Stimulated activated naive CD8-positive, alpha-beta T cell treated with anti-CD3 and anti-CD28 coated beads, Interleukin-15, amount 100 ng/mL, for 72 hours (primary cell): ENCODE measurements at regions not wholly inside any gene's neighbourhood (a gene's known extent, or its start where the extent isn't known, plus 50 kb on each side); places are given as distances from the start of the nearest gene placed in this dataset.

Experiments used
- ATAC-seq: fragments of 150-1000 bp; cut with Tn5 transposase; 2 replicates; pipeline ENCODE4 v1.10.0; 2021; ENCODE audit warnings: mild to moderate bottlenecking, moderate library complexity
- DNase-seq, 2 donors: peaks; one replicate each; pipeline ENCODE4 v3.0.0; 2021 to 2022
- H3K27ac Mint-ChIP-seq, 2 donors: one replicate each; pipeline ENCODE4 v1.8.0; 2022; ENCODE audit warnings: mild to moderate bottlenecking in 2 of 2, mixed read lengths in 2 of 2, moderate library complexity in 2 of 2
- H3K27me3 Mint-ChIP-seq: one replicate; pipeline ENCODE4 v1.8.0; 2022; ENCODE audit warnings: mixed read lengths
- H3K4me1 Mint-ChIP-seq: one replicate; pipeline ENCODE4 v1.8.0; 2022; ENCODE audit warnings: mild to moderate bottlenecking, mixed read lengths
- H3K4me3 Mint-ChIP-seq, 2 donors: one replicate each; pipeline ENCODE4 v1.8.0; 2022; ENCODE audit warnings: mild to moderate bottlenecking in 2 of 2, mixed read lengths in 2 of 2, moderate library complexity in 1 of 2
- H3K9me3 Mint-ChIP-seq, 2 donors: one replicate each; pipeline ENCODE4 v1.8.0; 2022; ENCODE audit warnings: mixed read lengths in 2 of 2

DNA sequence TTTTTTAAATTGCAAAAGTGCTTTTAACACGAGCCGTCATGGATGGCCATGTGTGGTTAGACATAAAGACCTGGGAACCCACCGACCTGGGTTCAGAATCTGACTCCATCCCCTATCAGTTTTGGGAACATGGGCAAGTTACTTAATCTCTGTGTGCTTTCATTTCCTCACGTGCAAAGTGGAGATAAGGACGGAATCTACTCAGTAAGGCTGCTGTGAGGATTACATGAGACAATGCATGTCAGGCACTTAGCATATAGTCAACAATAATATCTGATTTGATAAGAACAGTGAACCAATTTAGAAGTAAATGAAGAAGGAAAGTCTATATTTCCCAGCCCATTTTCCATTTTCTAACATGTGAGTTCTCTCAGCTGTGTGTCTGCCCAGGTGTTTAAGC, 235.4 kb downstream of the SUDS3 start:
- Mint-ChIP-seq H3K4me1 (no peaks in the 10 kb centered on the region), H3K27me3 (peaks cover 7% of the 10 kb centered on the region), H3K4me3 (no peak overlapping the region), H3K9me3 (peaks cover 7 to 17% of the 10 kb centered on the region in 2 donors), H3K27ac (no peak overlapping the region)
- no peak for ATAC-seq
- no peak for DNase-seq

DNA sequence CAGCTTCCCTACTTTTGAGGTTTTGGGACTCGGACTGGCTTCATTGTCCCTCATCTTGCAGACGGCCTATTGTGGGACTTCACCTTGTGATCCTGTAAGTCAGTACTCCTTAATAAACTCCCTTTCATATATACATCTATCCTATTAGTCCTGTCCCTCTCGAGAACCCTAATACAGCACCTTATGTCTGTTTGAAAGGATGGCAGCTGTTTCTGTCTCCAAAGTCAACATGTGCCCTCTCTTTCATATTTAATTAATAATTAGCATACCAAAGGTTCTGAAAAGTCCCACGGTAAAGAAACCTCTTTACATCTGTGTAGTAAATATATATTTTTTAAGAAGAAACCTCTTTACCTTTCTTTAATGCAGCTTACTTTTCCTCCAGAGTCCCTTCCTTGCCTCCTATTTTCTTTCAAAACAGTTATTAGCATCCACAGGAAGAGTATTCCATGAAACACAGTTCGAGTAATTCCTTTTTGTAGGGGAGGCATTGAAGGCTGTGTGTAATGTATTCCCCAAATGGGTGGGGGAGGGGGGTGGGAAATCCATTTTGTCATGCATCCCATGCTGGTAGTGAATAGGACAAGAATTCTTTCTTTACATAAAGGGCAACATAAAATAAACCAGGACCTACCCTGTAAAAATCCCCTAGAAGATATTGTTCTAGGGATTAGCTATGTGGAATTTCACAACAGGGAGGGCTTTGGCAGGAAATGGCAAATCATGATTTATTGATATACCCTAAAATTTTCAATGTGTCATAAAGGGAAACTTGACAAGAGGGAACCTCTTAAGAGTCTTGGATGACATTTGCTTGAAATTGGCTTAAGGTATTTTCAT, 241.5 kb downstream of the SUDS3 start:
- H3K27me3 Mint-ChIP-seq = no peaks in the 10 kb centered on the region
- H3K9me3 Mint-ChIP-seq = peaks cover 5 to 10% of the 10 kb centered on the region in 2 donors
- no peaks in the 10 kb centered on the region for H3K4me1 Mint-ChIP-seq
- ATAC-seq = no peak
- no peak overlapping the region for H3K27ac Mint-ChIP-seq
- H3K4me3 Mint-ChIP-seq = no peak overlapping the region
- DNase-seq = no peak

DNA sequence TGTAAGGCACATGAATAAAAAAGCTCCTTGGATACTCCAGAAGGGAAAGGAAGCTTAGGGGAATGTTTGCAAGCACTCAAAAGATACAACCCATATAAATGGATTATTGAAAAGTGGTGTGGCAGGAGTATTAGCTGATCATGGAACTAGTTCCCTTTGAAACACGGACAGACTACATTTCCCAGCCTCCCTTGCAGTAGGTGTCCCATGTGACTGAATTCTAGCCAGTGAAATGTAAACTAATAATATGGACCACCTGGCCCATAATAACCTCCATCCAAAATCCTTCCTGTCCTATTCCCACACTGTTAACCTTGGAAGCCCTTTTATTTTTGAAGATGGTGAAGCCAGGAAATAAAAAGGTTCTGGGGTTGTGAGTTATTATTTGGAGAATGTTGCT, 242.3 kb downstream of the SUDS3 start:
- no peak overlapping the region for H3K4me3 Mint-ChIP-seq
- ATAC-seq (no peak), DNase-seq (no peak)
- H3K9me3 Mint-ChIP-seq = peaks cover 0 to 5% of the 10 kb centered on the region in 2 donors
- H3K4me1 Mint-ChIP-seq = no peaks in the 10 kb centered on the region
- no peak overlapping the region for H3K27ac Mint-ChIP-seq
- no peaks in the 10 kb centered on the region for H3K27me3 Mint-ChIP-seq

DNA sequence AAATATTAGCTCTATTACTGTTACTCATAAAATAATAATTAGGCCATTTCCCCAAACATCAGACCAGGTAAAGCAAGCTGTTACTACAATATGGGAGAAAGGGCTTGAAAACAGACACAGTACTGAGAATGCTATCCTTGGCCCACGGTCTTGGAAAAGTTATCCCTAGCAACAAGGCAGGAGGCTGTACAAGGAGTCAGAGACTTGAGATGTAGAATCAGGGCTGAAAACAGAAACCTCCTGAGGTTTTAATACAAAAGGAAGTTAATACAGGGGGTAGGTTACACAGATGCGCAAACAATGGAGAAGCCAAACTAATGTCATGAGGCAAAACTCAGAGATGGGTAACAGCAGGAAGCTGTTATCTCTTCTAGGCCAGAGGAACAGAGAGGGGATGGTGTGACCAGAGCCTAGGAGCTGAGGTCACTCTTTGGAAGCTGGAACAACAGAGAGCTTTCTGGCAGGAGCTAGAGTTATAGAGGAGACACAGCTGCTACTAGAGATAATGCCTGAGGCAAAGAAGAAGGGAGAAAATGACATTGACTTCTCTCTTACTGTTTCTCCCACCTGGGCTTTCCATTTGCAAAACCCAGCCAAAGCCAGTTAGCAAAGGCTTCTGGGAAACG, 248.8 kb downstream of the SUDS3 start:
- Mint-ChIP-seq H3K9me3 (peaks cover 5 to 21% of the 10 kb centered on the region in 2 donors), H3K27me3 (no peaks in the 10 kb centered on the region), H3K4me3 (no peak overlapping the region), H3K4me1 (no peaks in the 10 kb centered on the region), H3K27ac (no peak overlapping the region)
- DNase-seq (no peak), ATAC-seq (no peak)

DNA sequence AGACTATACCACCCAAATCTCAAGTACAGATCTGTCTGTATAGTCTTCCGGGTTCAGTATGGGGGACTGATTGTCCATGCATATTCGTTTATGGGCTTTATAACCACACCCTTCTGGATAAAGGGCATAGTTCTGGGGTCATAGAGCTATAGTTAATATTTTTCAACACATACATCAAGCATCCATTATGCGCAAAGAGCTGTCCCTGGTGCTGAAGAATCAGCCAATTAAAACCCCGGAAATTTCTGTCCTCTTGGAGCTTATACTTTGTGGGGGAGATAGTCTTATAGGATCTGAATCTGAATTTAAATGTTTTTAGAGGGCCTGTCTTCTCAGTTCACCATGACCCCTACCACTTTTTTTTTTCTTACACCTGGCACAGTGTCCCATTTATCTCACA, 256.7 kb downstream of the SUDS3 start:
- DNase-seq (no peak), ATAC-seq (no peak)
- Mint-ChIP-seq H3K27me3 (no peaks in the 10 kb centered on the region), H3K4me1 (no peaks in the 10 kb centered on the region), H3K9me3 (peaks cover 4 to 7% of the 10 kb centered on the region in 2 donors), H3K4me3 (no peak overlapping the region), H3K27ac (no peak overlapping the region)

DNA sequence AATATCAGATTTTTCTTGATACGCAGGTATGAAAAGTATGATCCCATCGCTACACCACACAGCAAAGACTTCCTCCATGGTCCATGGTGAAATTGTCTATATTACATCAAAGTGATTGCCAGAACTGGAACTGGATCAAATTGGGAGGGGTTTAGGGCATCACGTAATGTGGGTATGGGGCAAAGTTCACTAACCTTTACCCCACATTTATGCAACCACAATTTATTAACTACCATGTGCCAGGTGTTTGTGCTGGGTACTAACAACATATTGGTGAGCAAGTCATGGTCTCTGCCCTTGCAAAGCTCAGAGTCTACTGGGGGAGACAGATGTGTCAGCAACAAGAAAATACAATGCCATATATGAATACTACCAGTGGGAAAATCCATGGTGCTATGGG, 258.9 kb downstream of the SUDS3 start:
- DNase-seq (no peak), ATAC-seq (no peak)
- Mint-ChIP-seq H3K27ac (no peak overlapping the region), H3K9me3 (peaks cover 0 to 4% of the 10 kb centered on the region in 2 donors), H3K4me3 (no peak overlapping the region), H3K27me3 (no peaks in the 10 kb centered on the region), H3K4me1 (no peaks in the 10 kb centered on the region)

DNA sequence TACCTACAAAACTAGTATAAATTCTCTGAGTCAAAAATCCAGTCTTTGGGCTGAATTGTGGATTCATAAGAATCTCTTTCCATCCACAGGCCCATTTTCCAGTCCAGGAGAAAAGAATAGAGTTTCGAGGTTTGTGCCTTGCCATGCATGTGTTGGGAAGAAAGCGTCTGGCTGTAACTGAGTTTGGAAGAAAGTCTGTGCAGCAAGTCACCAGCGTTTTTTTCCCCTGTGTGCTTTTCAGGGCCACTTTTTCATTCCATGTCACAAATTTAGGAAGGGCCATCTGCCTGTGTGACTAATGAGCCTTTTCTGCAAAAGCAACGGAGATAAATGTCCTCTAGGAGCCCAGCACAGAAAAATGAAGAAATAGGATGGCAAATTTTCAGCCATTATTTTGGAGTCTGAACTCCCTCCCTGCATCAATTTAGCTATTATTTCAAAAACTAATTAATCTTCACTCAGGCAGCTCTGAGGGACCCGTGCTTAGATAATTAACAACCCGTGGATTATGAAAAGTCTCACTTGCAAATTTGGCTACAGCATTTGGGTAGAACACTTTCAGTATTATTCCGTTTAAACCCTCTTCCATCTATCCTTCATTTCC, 261.5 kb downstream of the SUDS3 start:
- H3K27me3 Mint-ChIP-seq = no peaks in the 10 kb centered on the region
- no peak overlapping the region for H3K27ac Mint-ChIP-seq
- H3K4me3 Mint-ChIP-seq = no peak overlapping the region
- DNase-seq = no peak
- no peaks in the 10 kb centered on the region for H3K4me1 Mint-ChIP-seq
- no peak for ATAC-seq
- H3K9me3 Mint-ChIP-seq = peaks cover 4 to 6% of the 10 kb centered on the region in 2 donors

DNA sequence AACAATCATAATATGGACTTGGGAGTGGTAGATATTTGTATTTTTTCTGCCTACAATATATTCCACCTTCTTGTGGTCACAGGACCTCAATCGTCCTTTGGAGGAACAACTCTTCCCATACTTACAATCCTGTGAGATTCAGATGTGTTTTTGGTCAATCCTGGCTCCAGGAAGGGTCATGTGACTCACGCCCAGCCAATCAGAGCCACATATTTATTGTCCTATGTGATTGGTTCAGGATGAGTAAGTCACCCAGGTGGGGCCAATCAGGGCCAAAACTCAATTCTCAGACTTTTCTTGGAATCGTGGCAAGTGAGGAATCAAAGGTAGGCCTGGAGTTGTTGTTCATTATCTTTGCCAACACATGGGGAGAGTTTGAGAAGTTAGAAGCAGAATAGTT, 264.9 kb downstream of the SUDS3 start:
- H3K9me3 Mint-ChIP-seq = peaks cover 8 to 17% of the 10 kb centered on the region in 2 donors

DNA sequence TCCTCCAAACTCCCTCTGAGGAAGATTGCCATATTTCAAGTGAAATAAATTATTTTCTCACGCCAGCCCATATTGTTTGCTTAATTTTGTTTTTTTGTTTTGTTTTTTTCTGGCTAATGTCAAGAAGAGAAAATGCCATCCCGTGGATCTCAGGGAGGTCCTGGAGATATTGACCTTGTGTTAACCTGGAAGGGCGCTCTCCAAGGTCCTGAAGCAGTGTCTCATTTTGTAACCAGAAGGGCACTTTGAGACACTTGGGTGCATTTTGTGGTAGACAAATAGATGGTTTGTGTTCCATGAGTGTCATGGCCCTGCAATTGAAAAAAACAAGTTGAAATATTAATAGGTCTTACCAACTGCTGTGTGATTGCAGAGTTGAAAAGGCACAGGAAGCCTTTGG, 268.9 kb downstream of the SUDS3 start:
- Mint-ChIP-seq H3K27ac (no peak overlapping the region), H3K4me3 (no peak overlapping the region), H3K27me3 (no peaks in the 10 kb centered on the region), H3K9me3 (peaks cover 8 to 31% of the 10 kb centered on the region in 2 donors), H3K4me1 (no peaks in the 10 kb centered on the region)
- ATAC-seq (no peak), DNase-seq (no peak)

More for the DNA sequence above, 264.9 kb downstream of the SUDS3 start:
- ATAC-seq (no peak), DNase-seq (no peak)
- H3K27ac Mint-ChIP-seq = no peak overlapping the region
- no peak overlapping the region for H3K4me3 Mint-ChIP-seq
- no peaks in the 10 kb centered on the region for H3K27me3 Mint-ChIP-seq
- no peaks in the 10 kb centered on the region for H3K4me1 Mint-ChIP-seq

DNA sequence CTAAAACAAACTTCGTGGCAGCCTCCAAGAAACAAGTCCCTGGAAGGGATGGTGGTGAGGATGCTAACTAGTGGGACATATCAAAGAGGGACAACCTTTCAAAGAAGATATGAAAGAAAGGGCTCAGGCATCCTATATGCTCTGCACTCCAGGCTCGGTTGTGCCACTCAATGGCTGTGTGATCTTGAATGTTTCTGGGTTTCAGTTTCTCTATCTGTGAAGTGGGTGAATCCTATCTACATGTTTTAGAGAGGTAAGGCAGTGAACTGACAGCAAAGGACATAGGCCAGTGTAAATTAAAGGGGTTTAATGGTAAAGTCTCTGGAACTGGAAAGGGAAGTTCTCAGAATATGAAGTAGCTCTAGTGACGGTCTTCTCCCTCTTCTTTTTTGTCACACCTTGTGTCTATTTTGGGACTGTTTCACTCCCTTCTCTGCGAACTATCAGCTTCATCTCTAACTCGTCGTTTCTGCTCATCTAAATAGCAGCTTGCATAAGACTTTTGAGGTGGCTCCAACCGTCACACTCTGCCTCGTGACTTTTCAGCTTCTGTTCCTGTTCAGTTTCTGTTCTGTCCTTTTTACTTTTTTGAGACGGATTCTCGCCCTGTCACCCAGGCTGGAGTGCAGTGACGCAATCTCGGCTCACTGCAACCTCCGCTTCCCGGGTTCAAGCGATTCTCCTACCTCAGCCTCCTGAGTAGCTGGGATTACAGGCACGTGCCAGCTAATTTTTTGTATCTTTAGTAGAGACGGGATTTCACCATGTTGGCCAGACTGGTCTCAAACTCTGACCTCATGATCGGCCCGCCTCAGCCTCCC, 273.6 kb downstream of the SUDS3 start:
- Mint-ChIP-seq H3K27me3 (no peaks in the 10 kb centered on the region), H3K4me1 (no peaks in the 10 kb centered on the region), H3K27ac (no peak overlapping the region), H3K4me3 (no peak overlapping the region), H3K9me3 (peaks cover 8 to 32% of the 10 kb centered on the region in 2 donors)
- ATAC-seq (no peak), DNase-seq (no peak)

DNA sequence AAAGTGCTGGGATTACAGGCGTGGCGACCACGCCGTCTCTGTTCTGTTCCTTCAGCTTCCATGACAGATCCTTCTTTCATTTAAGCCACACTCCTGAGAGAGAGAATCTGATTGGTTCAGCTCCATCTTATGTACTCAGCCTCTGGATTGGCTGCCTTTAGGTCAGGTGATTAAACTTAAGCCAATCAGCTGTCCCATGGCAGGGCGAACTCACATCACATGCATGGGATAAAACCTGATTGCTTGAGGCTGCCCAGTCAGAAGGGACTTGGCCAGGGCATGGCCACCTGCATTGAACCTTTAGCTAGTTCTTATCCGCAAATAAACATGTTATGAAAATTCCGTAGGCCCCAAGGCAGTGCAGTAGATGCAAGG, 274.2 kb downstream of the SUDS3 start:
- ATAC-seq = no peak
- DNase-seq = no peak
- Mint-ChIP-seq H3K9me3 (peaks cover 6 to 26% of the 10 kb centered on the region in 2 donors), H3K27me3 (no peaks in the 10 kb centered on the region), H3K4me1 (no peaks in the 10 kb centered on the region), H3K27ac (no peak overlapping the region), H3K4me3 (no peak overlapping the region)

DNA sequence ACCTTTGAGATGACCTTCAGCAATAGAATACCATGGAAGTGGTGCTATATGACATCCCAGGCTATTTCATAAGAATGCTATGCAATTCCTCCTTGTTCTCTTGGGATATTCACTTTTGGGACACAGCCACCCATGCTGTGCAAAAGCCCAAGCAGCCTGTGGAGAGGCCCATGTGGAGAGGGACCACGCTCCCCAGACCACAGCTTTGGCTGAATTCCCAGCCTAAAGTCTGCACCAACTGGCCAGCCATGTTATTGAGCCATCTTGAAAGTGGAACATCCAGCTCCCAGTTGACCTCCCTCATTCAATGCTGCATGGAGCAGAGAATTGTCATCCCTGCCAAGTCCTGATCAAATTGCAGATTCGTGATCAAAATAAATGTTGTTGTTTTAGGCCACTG, 275.1 kb downstream of the SUDS3 start:
- Mint-ChIP-seq H3K4me3 (no peak overlapping the region), H3K4me1 (no peaks in the 10 kb centered on the region), H3K27me3 (no peaks in the 10 kb centered on the region), H3K27ac (no peak overlapping the region), H3K9me3 (peaks cover 0 to 21% of the 10 kb centered on the region in 2 donors)
- ATAC-seq (no peak), DNase-seq (no peak)

DNA sequence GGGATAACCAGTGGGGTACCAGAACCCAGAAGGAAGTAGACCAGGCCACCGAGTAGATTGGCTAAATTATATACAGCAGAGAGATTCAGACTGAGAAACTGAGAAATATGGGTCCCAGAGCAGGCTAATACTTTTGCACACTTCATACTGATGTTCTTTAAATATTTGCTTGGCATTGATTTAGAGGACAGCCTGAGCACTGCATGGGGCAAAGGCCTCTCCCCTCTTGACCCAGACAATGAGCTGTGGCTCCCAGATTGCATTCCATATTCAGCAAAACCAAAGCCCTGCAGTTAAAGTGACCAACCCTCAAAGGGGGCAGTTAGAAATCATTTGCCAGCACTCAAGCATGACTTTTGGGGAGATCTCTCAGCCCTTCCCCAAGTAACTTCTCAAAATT, 279.2 kb downstream of the SUDS3 start:
- no peak for ATAC-seq
- H3K27me3 Mint-ChIP-seq = no peaks in the 10 kb centered on the region
- H3K4me3 Mint-ChIP-seq = no peak overlapping the region

DNA sequence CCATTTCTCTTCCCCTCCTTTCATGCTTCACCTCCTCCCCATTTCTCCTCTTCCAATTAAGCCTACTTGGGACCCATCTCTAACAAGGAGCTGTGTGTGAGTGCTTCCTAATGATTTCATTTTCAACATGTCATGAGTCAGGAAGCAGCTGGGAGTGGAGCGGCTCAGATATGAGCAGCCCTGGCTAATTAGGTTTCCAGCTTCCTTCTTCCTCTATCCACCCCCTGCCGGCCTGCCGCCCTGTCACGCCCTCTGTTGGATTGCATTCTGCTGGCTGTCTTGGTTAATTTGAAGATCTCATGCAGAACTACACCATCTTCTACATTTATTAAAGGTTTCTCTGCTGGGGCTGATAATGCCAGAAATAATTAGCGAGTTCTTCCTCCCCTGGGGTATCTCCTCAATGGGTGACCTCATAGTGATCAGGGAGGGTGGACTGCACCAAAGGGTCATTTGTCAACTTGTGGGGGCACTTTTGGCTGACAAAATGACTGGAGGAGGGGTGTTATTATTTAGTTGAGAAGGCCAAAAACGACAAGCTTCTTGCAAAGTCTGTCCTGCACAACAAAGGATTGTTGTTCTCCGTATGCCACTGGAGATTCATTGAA, 300.9 kb upstream of the SRRM4 start:
- ATAC-seq = no peak
- H3K4me3 Mint-ChIP-seq = no peak overlapping the region
- no peak for DNase-seq
- no peaks in the 10 kb centered on the region for H3K4me1 Mint-ChIP-seq
- peaks cover 4 to 17% of the 10 kb centered on the region in 2 donors for H3K9me3 Mint-ChIP-seq
- peaks cover 20% of the 10 kb centered on the region for H3K27me3 Mint-ChIP-seq
- H3K27ac Mint-ChIP-seq = no peak overlapping the region

More for the DNA sequence above, 279.2 kb downstream of the SUDS3 start:
- Mint-ChIP-seq H3K27ac (no peak overlapping the region), H3K4me1 (no peaks in the 10 kb centered on the region), H3K9me3 (peaks cover 0 to 7% of the 10 kb centered on the region in 2 donors)
- DNase-seq = no peak

DNA sequence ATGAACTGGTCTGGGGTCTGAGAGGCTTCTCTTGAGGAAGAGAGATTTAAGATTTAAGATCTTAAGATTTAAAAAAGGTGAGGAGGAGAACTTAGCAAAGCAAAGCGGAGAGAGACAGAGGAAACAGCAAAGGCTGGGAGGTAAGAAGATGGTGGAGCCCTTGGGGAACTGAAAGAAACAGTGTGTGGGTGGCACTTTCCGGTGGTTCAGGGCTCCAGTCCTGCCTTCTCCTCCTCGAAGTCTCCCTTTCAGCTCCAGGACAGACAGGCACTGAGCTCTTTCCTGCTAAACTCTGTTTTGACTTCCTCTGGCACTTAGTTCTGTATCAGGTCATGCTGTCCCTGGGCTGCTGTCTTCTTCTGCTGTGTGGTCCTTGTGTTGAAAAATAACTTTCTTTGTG, 298.7 kb upstream of the SRRM4 start:
- Mint-ChIP-seq H3K9me3 (peaks cover 4 to 17% of the 10 kb centered on the region in 2 donors), H3K4me1 (no peaks in the 10 kb centered on the region), H3K27ac (no peak overlapping the region), H3K4me3 (no peak overlapping the region), H3K27me3 (peaks cover 20% of the 10 kb centered on the region)
- no peak for DNase-seq
- no peak for ATAC-seq
